Ishikawa (cell line): ENCODE measurements at regions not wholly inside any gene's neighbourhood (a gene's known extent, or its start where the extent isn't known, plus 50 kb on each side); places are given as distances from the start of the nearest gene placed in this dataset.

Experiments used
- CREB1 ChIP-seq: IDR thresholded peaks from 2 replicates; pipeline ENCODE4 v1.6.1; 2012; ENCODE audit warnings: low read depth
- EGR1 ChIP-seq: IDR thresholded peaks from 2 replicates; pipeline ENCODE4 v1.6.1; 2012
- EP300 ChIP-seq: IDR thresholded peaks from 2 replicates; pipeline ENCODE4 v1.6.1; 2012; ENCODE audit warnings: borderline replicate concordance
- FOXM1 ChIP-seq: IDR thresholded peaks from 2 replicates; pipeline ENCODE4 v1.6.1; 2012; ENCODE audit warnings: low read depth, borderline replicate concordance
- MAX ChIP-seq: IDR thresholded peaks from 2 replicates; pipeline ENCODE4 v1.6.1; 2012
- RAD21 ChIP-seq: IDR thresholded peaks from 2 replicates; pipeline ENCODE4 v1.6.1; 2012; ENCODE audit warnings: low read depth
- REST ChIP-seq: IDR thresholded peaks from 2 replicates; pipeline ENCODE4 v1.6.1; 2012; ENCODE audit warnings: low read depth, mild to moderate bottlenecking
- TEAD4 ChIP-seq: IDR thresholded peaks from 2 replicates; pipeline ENCODE4 v1.6.1; 2012
- USF1 ChIP-seq: IDR thresholded peaks from 2 replicates; pipeline ENCODE4 v1.6.1; 2012
- YY1 ChIP-seq: IDR thresholded peaks from 2 replicates; pipeline ENCODE4 v1.6.1; 2012; ENCODE audit warnings: low read depth
- ZBTB7A ChIP-seq: IDR thresholded peaks from 2 replicates; pipeline ENCODE4 v1.6.1; 2012; ENCODE audit warnings: low read depth

- TF ChIP-seq EGR1 (no peak), REST (no peak), YY1 (no peak), TEAD4 (no peak), RAD21 (no peak), FOXM1 (no peak), MAX (no peak), EP300 (no peak), ZBTB7A (no peak), USF1 (no peak), CREB1 (no peak)
Observed at GRCh38 chr18:40692871-40693270, 1262.2 kb upstream of the PIK3C3 start.
